ENCODE measurements at regions not wholly inside any gene's neighbourhood (a gene's known extent, or its start where the extent isn't known, plus 50 kb on each side); places are given as distances from the start of the nearest gene placed in this dataset.

DNA sequence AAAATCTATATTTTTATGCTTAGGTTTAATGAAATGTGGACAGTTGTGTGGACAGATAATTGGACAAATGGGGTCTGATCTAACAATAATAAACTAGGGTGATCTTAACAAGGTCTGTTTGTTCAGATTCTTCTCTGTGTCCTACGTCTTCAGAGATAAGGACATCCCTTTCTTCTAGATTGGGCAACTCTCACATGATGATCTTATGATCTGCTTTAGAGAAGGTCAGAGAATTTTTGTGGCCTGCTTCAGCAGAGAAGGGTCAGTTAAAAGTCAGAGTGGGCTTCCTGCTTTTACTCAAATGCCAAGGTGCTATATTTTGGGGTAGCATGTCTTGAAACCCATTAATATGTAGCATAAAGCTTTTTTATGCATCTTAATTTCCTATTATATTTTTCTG is 63.8 kb upstream of the RGMB start:
- TF ChIP-seq CTCF (conservative IDR thresholded peaks at IDR 0.05; ENCODE audit: low read depth, low read length) (no peak), RAD21 (IDR thresholded peaks at IDR 0.05; ENCODE audit: low read length) (no peak), POLR2A (IDR thresholded peaks at IDR 0.05; ENCODE audit: low read depth, low read length) (no peak), MAZ (IDR thresholded peaks at IDR 0.05; ENCODE audit: borderline replicate concordance, low read depth, low read length) (no peak), SMC3 (IDR thresholded peaks at IDR 0.05; ENCODE audit: low read depth, low read length) (no peak), BHLHE40 (IDR thresholded peaks at IDR 0.05; ENCODE audit: low read depth, low read length) (no peak), RFX5 (IDR thresholded peaks at IDR 0.05; ENCODE audit: low read depth, low read length) (no peak), FOS (IDR thresholded peaks at IDR 0.05; ENCODE audit: low read depth, low read length) (no peak), CHD1 (IDR thresholded peaks at IDR 0.05; ENCODE audit: low read depth, low read length) (no peak), RCOR1 (IDR thresholded peaks at IDR 0.05; ENCODE audit: insufficient replicate concordance, low read length) (no peak), MAFK (IDR thresholded peaks at IDR 0.05; ENCODE audit: low read depth, low read length) (no peak), NFE2L2 (IDR thresholded peaks at IDR 0.05; ENCODE audit: low read depth, low read length) (no peak)
- TF ChIP-seq, protein P1, sequence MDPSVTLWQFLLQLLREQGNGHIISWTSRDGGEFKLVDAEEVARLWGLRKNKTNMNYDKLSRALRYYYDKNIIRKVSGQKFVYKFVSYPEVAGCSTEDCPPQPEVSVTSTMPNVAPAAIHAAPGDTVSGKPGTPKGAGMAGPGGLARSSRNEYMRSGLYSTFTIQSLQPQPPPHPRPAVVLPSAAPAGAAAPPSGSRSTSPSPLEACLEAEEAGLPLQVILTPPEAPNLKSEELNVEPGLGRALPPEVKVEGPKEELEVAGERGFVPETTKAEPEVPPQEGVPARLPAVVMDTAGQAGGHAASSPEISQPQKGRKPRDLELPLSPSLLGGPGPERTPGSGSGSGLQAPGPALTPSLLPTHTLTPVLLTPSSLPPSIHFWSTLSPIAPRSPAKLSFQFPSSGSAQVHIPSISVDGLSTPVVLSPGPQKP (IDR thresholded peaks at IDR 0.05; ENCODE audit: borderline replicate concordance, low read depth, low read length) = no peak
